GM23338 (cell line): ENCODE measurements at regions not wholly inside any gene's neighbourhood (a gene's known extent, or its start where the extent isn't known, plus 50 kb on each side); places are given as distances from the start of the nearest gene placed in this dataset.

Experiments used
- ATAC-seq: fragments of 200-7000 bp; cut with Tn5 transposase; 3 replicates; pipeline ENCODE4 v1.9.1; 2020
- DNase-seq: peaks from one replicate; pipeline ENCODE4 v3.0.0-alpha.2; 2015; ENCODE audit warnings: low spot score
- H2AFZ ChIP-seq: fragments of 200-600 bp; sonication (generic); 2 replicates; pipeline ENCODE4 v1.8.0; 2016; ENCODE audit warnings: antibody characterized with exemption, mild to moderate bottlenecking, moderate library complexity
- H3F3A ChIP-seq: fragments of 200-600 bp; sonication (generic); replicated peaks from 2 replicates; pipeline ENCODE4 v1.8.0; 2017; ENCODE audit warnings: antibody characterized with exemption, mixed run types, low read depth
- H3K27ac ChIP-seq: fragments of 200-600 bp; sonication (generic); 2 replicates; pipeline ENCODE4 v1.6.1; 2016; ENCODE audit warnings: low read depth
- H3K27me3 ChIP-seq: fragments of 200-600 bp; sonication (generic); 2 replicates; pipeline ENCODE4 v1.8.0; 2016; ENCODE audit warnings: mild to moderate bottlenecking, mixed run types, moderate library complexity; ENCODE audit not compliant: insufficient read depth
- H3K36me3 ChIP-seq: fragments of 200-600 bp; sonication (generic); 2 replicates; pipeline ENCODE4 v1.8.0; 2016; ENCODE audit warnings: mild to moderate bottlenecking; ENCODE audit not compliant: insufficient read depth
- H3K4me1 ChIP-seq: fragments of 200-600 bp; sonication (generic); 2 replicates; pipeline ENCODE4 v1.8.0; 2016; ENCODE audit warnings: mild to moderate bottlenecking, moderate library complexity; ENCODE audit not compliant: insufficient read depth
- H3K4me2 ChIP-seq: fragments of 200-600 bp; sonication (generic); 2 replicates; pipeline ENCODE4 v1.7.1; 2017; ENCODE audit warnings: mixed run types
- H3K4me3 ChIP-seq: fragments of 200-600 bp; sonication (generic); 2 replicates; pipeline ENCODE4 v1.6.1; 2016; ENCODE audit warnings: mixed run types
- H3K79me2 ChIP-seq: fragments of 200-600 bp; sonication (generic); replicated peaks from 2 replicates; pipeline ENCODE4 v1.8.0; 2017; ENCODE audit warnings: mild to moderate bottlenecking; ENCODE audit not compliant: insufficient read depth
- H3K9me2 ChIP-seq: fragments of 200-600 bp; sonication (generic); 2 replicates; pipeline ENCODE4 v1.8.0; 2017; ENCODE audit not compliant: insufficient read depth
- H4K20me1 ChIP-seq: fragments of 200-600 bp; sonication (generic); replicated peaks from 2 replicates; pipeline ENCODE4 v1.8.0; 2017; ENCODE audit warnings: mild to moderate bottlenecking; ENCODE audit not compliant: insufficient read depth
- H3K27ac Mint-ChIP-seq: 2 replicates; pipeline ENCODE4 v1.8.0; 2020; ENCODE audit warnings: inconsistent platforms, mild to moderate bottlenecking, moderate library complexity, mixed read lengths
- H3K27me3 Mint-ChIP-seq: 3 replicates; pipeline ENCODE4 v1.8.0; 2022; ENCODE audit warnings: low read depth, mild to moderate bottlenecking, moderate library complexity, mixed read lengths, inconsistent platforms; ENCODE audit not compliant: insufficient read depth, poor library complexity
- H3K36me3 Mint-ChIP-seq: 3 replicates; pipeline ENCODE4 v1.8.0; 2021; ENCODE audit warnings: low read depth, mild to moderate bottlenecking, inconsistent platforms, moderate library complexity, mixed read lengths
- H3K4me1 Mint-ChIP-seq: 3 replicates; pipeline ENCODE4 v1.8.0; 2020; ENCODE audit warnings: mild to moderate bottlenecking, inconsistent platforms, mixed read lengths
- H3K4me3 Mint-ChIP-seq: 3 replicates; pipeline ENCODE4 v1.8.0; 2021; ENCODE audit warnings: moderate library complexity, mild to moderate bottlenecking, inconsistent platforms, mixed read lengths
- H3K9me3 Mint-ChIP-seq: 3 replicates; pipeline ENCODE4 v1.8.0; 2020; ENCODE audit warnings: moderate library complexity, mild to moderate bottlenecking, inconsistent platforms, mixed read lengths
- EZH2phosphoT487 ChIP-seq: fragments of 200-600 bp; sonication (generic); IDR thresholded peaks from one replicate; pipeline ENCODE4 v1.8.1; 2018; ENCODE audit warnings: antibody characterized with exemption; ENCODE audit not compliant: unreplicated experiment
- NANOG ChIP-seq: IDR thresholded peaks from 2 replicates; pipeline ENCODE4 v1.6.1; 2016; ENCODE audit warnings: antibody characterized with exemption, borderline replicate concordance
- ZNF462 ChIP-seq: fragments of 250-450 bp; sonication (Bioruptor Pico); IDR thresholded peaks from 2 replicates; pipeline ENCODE4 v1.5.0; 2020; ENCODE audit warnings: mild to moderate bottlenecking, moderate library complexity
- TF ChIP-seq, protein P1 (sequence below), 2 experiments: fragments of 200-600 bp in 1 of 2; sonication (generic) in 1 of 2; conservative IDR thresholded peaks; 2 replicates each; pipeline versions ENCODE4 v1.5.1 to v1.6.1; 2016 to 2017; ENCODE audit warnings: antibody characterized with exemption in 2 of 2, low read depth in 2 of 2, mild to moderate bottlenecking in 2 of 2, moderate library complexity in 1 of 2
- TF ChIP-seq, protein P2 (sequence below): IDR thresholded peaks from one replicate; pipeline ENCODE4 v1.6.1; 2018; ENCODE audit warnings: antibody characterized with exemption; ENCODE audit not compliant: unreplicated experiment

DNA sequence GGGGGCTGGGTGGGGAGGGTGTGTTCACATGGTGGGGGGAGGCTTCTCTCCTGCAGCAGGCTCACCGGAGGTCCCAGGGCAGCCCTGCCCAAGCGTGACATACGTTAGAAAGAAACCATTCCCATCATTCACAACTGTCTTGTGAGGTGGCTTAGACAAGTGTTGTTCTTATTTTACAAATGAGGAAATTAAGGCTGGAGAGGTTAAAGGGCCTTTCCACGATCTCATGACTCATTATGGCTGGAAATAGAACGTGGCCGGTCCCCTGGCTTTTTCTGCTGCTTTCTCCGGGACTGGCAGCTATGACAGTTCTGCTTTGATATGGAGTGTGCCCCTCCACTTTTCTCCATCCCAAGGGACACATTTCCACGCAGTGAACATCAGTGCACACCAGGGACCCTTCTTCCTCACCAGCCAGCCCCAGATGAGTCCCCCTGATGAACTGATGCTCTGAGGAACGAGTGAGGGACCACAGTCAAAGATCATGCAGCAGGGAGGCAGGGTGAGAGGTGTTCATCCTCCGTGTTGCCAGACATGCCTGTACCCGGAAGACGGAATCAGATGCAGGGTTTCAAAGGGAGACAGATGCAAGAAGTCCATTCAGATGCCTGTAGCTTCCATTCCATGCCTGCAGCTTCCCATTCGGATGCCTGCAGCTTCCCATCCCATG lies 64.0 kb upstream of the ACSL1 start (continued):
- TF ChIP-seq NANOG (no peak), ZNF462 (CRISPR knock-in tag) (no peak)
- TF ChIP-seq, protein P1, sequence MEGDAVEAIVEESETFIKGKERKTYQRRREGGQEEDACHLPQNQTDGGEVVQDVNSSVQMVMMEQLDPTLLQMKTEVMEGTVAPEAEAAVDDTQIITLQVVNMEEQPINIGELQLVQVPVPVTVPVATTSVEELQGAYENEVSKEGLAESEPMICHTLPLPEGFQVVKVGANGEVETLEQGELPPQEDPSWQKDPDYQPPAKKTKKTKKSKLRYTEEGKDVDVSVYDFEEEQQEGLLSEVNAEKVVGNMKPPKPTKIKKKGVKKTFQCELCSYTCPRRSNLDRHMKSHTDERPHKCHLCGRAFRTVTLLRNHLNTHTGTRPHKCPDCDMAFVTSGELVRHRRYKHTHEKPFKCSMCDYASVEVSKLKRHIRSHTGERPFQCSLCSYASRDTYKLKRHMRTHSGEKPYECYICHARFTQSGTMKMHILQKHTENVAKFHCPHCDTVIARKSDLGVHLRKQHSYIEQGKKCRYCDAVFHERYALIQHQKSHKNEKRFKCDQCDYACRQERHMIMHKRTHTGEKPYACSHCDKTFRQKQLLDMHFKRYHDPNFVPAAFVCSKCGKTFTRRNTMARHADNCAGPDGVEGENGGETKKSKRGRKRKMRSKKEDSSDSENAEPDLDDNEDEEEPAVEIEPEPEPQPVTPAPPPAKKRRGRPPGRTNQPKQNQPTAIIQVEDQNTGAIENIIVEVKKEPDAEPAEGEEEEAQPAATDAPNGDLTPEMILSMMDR (conservative IDR thresholded peaks at IDR 0.05; ENCODE audit: low read depth in 2 of 2): no peak

DNA sequence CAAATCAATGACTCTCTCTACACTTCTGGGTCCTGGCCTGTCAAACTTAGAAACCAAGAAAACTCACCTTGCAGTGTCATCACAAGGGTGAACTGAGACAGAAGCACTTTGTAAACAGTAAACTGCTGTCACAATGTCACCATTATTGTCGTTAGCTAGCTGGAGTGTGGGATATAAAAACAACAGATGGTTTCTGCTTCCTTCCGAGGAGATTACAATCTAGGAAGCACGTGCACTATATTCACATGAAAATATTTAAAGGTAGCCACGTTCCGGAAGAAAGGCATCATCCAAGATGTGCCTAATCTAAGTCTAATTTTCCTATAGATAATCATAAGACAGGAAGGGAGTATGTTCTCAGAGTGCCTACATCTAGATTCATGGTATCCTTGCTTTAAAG lies 64.7 kb upstream of the ACSL1 start:
- Histone ChIP-seq H2AFZ (no peak overlapping the region), H3K79me2 (no peaks in the 10 kb centered on the region), H3K9me2 (no peaks in the 10 kb centered on the region), H4K20me1 (no peaks in the 10 kb centered on the region), H3K4me1 (no peaks in the 10 kb centered on the region), H3K27me3 (no peaks in the 10 kb centered on the region), H3K4me3 (no peak overlapping the region), H3F3A (no peaks in the 10 kb centered on the region), H3K27ac (no peak overlapping the region), H3K4me2 (no peak overlapping the region), H3K36me3 (no peaks in the 10 kb centered on the region)
- H3K27ac Mint-ChIP-seq: no peak overlapping the region
- DNase-seq: no peak
- no peak overlapping the region for H3K4me3 Mint-ChIP-seq
- H3K27me3 Mint-ChIP-seq: peaks cover 4% of the 10 kb centered on the region
- H3K36me3 Mint-ChIP-seq: no peaks in the 10 kb centered on the region
- H3K9me3 Mint-ChIP-seq: no peaks in the 10 kb centered on the region
- no peaks in the 10 kb centered on the region for H3K4me1 Mint-ChIP-seq
- no peak for TF ChIP-seq EZH2phosphoT487
- TF ChIP-seq, protein P2, sequence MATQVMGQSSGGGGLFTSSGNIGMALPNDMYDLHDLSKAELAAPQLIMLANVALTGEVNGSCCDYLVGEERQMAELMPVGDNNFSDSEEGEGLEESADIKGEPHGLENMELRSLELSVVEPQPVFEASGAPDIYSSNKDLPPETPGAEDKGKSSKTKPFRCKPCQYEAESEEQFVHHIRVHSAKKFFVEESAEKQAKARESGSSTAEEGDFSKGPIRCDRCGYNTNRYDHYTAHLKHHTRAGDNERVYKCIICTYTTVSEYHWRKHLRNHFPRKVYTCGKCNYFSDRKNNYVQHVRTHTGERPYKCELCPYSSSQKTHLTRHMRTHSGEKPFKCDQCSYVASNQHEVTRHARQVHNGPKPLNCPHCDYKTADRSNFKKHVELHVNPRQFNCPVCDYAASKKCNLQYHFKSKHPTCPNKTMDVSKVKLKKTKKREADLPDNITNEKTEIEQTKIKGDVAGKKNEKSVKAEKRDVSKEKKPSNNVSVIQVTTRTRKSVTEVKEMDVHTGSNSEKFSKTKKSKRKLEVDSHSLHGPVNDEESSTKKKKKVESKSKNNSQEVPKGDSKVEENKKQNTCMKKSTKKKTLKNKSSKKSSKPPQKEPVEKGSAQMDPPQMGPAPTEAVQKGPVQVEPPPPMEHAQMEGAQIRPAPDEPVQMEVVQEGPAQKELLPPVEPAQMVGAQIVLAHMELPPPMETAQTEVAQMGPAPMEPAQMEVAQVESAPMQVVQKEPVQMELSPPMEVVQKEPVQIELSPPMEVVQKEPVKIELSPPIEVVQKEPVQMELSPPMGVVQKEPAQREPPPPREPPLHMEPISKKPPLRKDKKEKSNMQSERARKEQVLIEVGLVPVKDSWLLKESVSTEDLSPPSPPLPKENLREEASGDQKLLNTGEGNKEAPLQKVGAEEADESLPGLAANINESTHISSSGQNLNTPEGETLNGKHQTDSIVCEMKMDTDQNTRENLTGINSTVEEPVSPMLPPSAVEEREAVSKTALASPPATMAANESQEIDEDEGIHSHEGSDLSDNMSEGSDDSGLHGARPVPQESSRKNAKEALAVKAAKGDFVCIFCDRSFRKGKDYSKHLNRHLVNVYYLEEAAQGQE: no peak
- ATAC-seq: no peak
